ENCODE measurements at regions not wholly inside any gene's neighbourhood (a gene's known extent, or its start where the extent isn't known, plus 50 kb on each side); places are given as distances from the start of the nearest gene placed in this dataset.
"Not testable (repeated sequence)": the region's sequence is repeated elsewhere in the genome, so short reads cannot be mapped to it uniquely, and the experiment has no call there.

DNA sequence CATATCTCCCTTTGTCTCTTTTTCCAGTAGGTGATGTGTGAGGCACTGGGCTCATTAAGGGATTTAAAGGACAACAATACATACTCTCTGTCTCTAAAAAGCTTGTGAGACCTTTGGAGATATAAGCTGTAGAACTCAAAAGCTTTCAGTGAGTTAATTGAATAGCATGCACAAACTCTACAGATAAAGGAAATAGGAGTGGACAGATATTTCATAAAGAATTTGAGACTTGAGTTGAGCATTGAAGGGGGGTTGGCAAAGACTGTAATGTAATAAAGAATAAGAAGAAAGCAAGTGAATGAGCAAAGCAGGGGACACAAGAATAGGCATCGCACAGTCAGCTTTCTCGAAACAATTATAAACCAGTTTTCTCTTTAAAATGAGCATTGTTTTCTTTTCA, 583.4 kb upstream of the DPPA4 start:
- no peak for DNase-seq

- DNase-seq = no peak
These were observed 584.2 kb upstream of the DPPA4 start for GRCh38 chr3:109921509-109921908.

- DNase-seq = no peak
These were observed 585.5 kb upstream of the DPPA4 start for GRCh38 chr3:109922856-109923255.

GRCh38 chr3:109923431-109923830, 586.1 kb upstream of the DPPA4 start:
- no peak for DNase-seq

DNA sequence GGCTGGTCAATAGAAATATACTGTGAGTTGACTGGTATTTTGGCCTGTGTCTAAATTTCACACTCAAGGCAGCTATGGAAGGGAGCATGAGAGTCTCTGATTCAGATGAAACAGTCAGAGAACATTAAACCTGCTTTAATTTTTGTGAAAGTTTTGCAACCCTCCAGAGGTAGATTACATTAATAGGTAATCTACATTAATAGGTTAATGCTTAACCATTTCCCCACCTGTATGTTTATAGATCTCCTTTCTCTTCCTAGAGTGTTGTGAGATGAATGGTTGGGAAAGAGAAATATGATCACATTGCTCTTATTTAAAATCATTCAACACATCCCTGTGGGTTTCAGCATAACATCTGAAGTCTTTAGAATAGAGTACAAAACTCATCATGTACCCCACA, 586.9 kb upstream of the DPPA4 start:
- DNase-seq = no peak

GRCh38 chr3:109926376-109926775, 589.0 kb upstream of the DPPA4 start:
- DNase-seq = no peak

DNA sequence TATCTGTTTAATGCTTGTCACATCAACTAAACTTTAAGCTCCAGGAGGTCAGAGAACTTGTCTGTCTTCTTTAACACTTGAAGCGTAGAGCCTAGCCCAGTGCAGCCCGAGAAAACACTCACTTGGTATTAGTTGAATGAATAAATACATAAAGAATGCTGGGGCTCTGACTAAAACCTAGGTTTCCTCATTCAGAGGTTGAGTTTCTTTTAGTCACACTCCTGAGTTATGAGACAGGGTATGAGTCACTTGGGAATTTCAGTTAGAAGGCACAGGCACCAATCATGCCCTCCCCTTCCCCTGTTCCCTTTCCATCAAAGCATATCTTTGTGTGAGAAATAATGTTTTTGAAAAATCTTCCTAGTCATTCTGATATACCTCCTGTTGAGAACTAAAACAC, 589.8 kb upstream of the DPPA4 start:
- DNase-seq = no peak

GRCh38 chr3:109927726-109928125, 590.4 kb upstream of the DPPA4 start:
- DNase-seq = no peak

- DNase-seq = no peak
These were observed 593.2 kb upstream of the DPPA4 start for GRCh38 chr3:109930582-109930981.

DNA sequence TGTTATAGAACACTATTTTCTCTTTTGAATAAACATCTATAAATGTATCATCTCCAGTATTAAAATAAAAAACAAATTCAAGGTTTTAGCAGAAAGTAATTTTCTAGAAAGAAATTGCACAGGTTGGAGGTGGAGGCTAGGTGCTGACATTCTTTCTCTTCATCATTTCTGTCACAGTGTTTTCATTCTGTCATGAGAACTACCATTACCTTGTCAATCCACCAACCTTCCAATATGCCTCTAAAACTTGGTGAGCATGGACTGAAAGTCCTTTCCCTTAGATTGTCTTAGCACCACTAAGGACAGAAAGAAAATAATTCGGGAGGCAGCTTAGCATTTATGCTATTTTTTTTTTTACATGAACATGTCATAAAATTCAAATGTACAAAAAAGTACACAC, 596.2 kb upstream of the DPPA4 start:
- no peak for DNase-seq

GRCh38 chr3:109939817-109940216, 602.5 kb upstream of the DPPA4 start:
- no peak for DNase-seq

GRCh38 chr3:109943181-109943580, 605.8 kb upstream of the DPPA4 start:
- no peak for DNase-seq

- no peak for DNase-seq
These were observed 607.5 kb upstream of the DPPA4 start for GRCh38 chr3:109944836-109945235.

- DNase-seq = no peak
These were observed 615.6 kb upstream of the DPPA4 start for GRCh38 chr3:109952924-109953323.

DNA sequence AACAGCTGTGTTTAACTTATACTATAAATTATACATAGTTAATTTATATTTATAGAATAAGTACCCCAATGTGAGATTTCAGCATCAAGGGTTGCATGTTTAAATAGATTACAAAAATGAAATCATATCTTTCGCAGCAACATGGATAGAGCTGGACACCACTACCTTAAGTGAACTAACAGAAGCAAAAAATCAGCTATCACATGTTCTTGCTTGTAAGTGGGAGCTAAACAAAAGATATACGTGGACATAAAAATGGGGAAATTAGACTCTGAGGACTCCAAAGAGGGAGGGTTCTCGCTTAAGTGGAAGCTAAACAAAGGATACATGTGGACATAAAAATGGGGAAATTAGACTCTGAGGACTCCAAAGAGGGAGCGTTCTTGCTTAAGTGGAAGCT, 626.5 kb upstream of the DPPA4 start:
- no peak for DNase-seq

DNA sequence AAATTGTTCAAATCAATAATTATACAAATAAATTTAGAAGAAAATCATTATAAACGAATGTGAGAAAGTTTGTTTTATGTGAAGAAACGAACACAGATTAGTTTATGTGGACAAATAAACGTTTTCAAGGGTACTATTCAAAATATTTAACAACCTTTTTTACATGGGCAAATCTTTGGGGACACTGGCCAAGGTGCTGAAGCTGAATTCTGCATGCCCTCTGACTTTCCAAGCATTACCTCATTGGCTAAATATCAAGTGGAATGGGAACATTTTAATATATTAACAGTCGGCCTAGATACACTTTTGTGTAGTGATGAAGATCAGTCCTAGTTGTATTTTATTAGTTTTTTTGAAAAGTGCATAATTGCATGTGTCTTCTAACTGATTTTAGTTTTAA, 636.4 kb upstream of the DPPA4 start:
- DNase-seq = no peak

GRCh38 chr3:109977897-109978296, 640.6 kb upstream of the DPPA4 start:
- DNase-seq = no peak

DNA sequence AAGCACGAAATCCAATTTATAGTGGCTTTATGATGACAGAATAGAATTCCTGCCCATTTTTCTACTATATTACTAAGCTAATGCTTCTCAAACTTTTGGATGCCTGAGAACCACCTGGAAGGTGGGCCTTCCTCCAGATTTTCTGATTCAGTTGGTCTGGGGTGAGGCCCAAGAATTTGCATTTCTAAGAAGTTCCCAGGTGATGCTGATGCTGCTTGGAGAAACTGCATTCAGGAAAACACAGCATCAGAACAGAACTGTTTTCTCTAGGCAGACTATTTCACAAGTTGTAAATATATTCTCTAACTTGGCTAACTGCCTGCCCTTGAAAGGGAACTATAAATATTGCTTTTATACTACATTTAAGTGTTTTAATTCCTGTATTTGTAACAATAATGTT, 644.9 kb upstream of the DPPA4 start:
- DNase-seq = no peak

DNA sequence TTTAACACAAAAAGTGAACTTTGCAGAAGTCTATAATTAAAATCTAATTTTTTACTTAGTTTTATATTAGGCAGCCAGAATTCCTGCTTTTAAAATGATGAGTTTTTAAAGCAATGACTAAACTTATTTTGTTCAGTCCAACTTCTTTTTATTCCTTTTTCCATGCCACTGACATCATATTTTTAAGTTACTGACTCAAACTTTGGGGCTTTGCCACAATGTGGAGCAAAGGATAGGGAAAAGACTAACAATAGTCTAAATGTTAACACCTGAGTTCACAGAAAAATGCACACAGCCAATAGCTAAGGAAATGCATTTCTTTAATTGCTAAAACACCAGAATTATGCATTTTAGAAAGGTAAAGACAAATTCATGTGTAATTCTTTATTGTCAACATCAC, 647.6 kb upstream of the DPPA4 start:
- no peak for DNase-seq

- DNase-seq = no peak
These were observed 648.7 kb upstream of the DPPA4 start for GRCh38 chr3:109985943-109986555.

DNA sequence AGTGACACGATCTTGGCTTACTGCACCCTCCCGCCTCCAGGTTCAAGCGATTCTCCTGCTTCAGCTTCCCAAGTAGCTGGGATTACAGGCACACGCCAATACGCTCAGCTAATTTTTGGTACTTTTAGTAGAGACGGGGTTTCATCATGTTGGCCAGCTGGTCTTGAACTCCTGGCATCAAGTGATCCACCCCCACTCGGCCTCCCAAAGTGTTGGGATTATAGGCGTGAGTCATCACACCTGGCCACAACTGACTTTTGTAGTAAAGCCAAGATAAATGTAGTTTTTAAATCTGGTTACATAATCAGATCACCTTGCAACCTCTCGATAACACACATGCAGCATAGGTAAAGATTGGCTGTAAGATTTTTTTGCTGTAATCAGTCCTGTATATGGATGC, 657.5 kb upstream of the DPPA4 start:
- no peak for DNase-seq

DNA sequence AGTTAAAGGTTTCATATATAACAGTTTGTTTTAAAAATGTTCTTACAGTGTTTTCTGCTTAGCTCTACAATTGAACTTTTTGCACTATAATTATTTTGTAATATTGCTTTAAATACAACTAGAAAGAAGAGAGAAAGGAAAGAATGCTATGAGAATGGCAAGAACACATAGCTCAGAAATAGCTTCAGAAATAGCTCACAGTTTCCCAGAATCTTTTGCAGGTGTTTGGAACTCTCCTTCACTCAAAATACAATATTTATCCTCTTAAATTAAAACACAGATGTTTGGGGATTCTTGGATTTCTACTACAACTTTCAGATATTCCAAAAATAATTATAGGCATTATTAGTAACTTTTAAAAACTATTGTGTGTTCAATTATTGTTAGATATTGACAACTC, 658.0 kb upstream of the DPPA4 start:
- DNase-seq = no peak

- not testable (repeated sequence) for DNase-seq
These were observed 664.6 kb upstream of the DPPA4 start for GRCh38 chr3:110001905-110002304.

DNA sequence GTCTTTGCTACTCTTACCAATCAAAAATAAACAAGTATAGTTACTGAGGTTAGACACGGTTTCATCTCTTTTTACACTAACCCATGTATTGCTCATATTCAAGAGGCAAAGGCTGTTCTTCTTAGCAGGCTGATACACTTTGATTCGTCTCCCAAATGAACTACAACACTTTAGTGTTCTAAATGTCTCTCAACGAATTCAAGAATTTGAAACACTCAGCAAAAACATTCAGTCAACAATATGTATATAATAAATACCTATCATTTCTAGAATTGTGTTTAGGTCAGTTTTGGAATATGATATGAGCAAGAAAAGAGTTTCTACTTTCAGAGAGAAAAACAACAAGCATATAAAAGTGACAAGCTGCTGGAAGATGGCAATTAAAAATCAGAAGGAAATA, 669.6 kb upstream of the DPPA4 start:
- DNase-seq = no peak

DNA sequence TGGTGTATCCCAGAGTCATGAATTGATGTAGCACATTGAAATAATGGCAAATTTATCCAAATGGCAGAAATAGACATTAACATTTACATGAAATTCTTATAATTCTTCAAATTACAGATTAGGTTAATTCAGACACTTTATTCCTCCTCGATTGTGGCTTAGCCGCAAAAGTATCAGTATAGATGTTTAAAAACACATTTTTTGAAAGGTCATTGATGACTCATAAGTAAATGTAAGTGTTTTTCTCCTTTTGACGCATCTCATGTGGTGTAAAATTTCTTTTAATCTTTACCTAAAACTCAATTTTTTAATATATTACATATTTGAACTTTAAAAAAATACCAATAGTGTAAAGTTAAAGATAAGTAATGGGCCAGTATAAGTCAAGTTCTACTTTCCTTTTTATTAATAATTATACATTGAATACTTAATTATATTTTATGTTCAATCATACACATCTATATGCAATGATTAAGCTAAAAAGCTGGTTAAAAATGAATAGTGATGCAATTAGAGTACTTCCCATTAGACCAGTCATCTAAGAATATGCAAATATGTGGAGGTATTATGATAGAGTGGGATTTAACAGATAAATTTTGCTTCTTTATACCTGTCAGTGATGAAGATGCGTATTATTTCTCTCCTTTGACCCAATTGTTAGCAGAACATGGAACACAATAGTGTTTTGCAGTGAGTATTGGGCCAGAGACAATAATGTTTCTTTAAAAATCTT, 678.1 kb upstream of the DPPA4 start:
- DNase-seq = no peak
